Non-pigmented ciliary epithelial cell (primary cell): ENCODE measurements at regions not wholly inside any gene's neighbourhood (a gene's known extent, or its start where the extent isn't known, plus 50 kb on each side); places are given as distances from the start of the nearest gene placed in this dataset.

Experiments used
- DNase-seq: peaks from one replicate; pipeline ENCODE4 v3.0.0-alpha.2; 2010; ENCODE audit warnings: low read depth

DNA sequence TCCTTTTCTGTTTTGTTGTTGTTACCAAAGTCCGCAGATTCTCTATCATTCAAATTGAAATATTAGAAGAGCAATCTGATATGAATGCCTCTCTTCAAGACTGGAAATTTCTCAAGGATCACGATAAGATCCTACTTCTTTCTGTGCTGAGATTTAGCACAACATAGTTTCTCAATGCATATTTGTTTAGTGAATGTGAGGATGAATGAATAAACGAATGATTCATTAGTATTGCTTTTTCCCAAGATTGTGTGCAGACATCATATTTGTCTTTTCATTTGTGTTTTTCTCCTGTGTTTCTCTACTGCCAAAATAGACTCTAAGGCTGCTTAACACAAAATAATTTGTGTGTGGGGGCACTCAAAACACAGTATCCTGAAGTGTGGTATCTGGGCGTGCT is 862.7 kb upstream of the MAP3K7 start:
- no peak for DNase-seq

DNA sequence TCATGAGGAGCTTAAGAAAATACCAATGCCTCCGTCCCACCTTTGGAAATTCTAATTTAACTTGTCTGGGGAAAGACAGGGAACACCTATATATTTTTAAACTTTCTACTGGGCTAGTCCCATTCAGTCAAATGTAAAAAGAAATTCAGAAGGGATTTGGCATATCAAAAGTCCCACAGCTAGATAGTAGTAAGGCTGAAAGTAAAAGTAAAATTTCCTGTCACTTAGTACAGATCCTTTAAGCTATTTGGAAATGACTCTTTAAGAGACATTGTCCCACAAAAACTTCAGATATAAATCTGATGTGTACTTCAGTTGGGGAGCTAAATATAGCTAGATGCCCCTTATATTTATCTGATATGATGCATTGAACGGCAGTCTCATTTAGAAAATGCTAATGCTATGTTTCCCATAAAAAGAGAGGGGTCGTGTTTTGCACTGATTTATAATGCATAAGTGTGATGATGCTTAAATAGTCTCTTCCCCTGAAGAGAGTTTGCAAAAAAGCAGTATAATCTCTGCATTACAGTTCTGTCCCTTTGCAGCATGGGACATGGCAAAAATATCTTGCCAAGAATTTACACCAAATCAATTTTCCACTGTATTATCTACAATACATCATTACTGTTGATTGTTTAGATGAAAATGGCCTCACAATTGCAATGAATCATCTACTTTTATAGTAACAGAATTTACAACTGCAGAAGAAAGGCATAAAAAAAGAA is 860.8 kb upstream of the MAP3K7 start:
- no peak for DNase-seq

DNA sequence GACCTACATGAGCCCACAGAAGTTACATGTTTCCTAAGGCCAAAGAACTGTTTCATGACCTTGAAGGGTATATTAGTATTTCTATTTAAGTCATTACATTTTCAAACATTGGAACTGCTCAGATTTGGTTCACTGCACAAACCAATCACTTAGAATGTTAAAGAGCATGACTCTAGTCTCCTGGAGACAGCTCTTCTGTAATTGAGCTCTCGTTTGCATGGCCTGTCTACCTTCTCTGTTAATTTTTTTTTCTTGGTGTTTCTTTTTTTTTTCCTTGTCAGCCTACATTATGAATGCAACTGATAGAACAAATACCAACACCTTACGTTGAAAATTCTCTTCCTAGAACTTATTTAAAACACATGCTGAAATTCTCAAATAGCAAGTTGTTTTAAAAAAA is 860.2 kb upstream of the MAP3K7 start:
- no peak for DNase-seq

DNA sequence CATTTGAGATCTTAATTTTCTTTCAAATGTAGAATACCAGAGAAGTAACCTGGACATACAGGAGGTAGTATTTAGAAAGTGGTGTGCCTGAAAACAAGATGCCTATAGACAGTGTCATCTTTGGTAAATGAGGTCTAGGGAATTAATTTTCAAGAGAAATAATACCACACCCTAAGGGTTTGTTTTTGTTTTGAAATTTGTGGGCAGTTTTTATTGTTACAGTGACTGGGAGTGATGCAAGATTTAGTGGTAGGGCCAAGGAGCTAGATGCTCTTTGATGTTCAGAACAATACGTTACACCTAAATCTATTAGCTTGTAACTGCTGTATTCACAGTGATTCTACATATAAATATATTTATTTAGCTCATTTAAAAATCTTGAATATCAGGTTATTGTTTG is 856.5 kb upstream of the MAP3K7 start:
- DNase-seq, result no peak

DNA sequence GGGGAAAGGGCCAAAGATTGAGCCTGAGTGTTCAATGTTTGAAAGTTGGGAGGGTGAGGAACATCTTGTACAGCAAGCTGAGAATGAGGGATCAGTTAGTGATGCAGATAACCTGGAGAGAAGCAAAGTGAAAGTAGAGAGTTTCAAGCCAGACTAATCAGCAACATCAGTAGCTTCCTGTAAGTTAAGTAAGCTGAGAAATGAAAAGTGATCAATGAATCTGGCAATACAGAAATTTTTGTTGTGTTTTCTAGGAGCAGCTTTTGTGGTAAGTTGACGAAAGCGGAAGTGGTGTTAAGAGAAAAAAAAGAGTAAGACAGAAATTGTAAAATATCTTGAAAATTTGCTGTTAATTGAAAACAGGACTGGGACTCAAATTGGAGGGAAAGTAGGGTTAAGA is 855.5 kb upstream of the MAP3K7 start:
- no peak for DNase-seq

DNA sequence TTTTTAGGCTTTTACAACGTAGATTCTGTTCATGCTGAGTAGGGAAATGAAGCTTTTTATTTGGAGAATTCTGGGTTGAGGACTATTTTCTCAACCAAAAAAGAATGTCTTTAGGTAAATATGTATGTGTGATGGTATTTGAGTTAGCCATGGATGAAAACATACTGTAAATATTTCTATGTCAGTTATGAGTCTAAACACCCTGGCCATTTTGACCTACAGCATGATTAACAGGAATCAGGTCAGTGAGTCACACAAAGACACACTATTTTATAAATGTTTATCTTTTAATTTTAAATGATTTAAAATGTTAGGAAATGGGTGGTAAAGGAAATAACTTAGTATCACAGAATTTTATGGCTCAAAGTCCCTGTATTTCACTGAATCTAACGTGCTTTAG is 851.7 kb upstream of the MAP3K7 start:
- peak; percentile 13 for DNase-seq

DNA sequence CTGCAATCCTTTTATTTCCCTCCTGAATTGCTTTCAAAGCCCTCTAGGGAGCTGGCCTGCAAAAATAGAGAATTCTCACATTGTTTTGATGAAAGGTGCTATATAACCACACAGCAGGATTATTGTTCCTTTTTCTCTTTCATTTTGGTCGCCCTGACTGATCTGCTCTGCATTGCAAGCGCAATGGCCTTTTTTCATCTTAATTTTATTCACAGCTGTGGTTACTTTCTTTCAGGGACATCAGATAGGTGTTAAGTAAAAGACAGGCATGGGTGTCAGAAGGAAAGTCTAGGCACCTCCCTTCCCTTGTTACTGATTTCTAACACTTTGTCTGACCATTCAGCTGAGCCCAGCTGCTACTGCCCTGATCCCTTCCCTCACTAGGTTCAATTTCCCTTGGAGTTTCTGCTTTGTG is 850.5 kb upstream of the MAP3K7 start:
- DNase-seq, result no peak

DNA sequence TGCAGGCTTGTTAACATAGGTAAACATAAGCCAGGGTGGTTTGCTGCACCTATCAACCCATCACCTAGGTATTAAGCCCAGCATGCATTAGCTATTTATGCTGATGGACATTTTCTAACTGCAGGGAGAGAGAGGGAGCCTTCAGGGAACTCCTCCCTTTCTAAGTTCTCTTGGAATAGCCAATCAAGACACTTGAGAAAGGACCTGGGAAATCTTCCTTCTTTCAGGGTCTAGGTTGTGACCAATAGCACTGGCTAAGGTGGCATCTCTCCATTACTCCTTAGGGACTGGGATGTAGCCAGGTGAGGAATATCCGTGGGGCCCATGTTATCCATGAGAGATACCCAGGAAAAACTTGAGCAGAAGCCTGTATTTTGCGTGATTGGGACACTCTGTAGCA is 849.6 kb upstream of the MAP3K7 start:
- no peak for DNase-seq

DNA sequence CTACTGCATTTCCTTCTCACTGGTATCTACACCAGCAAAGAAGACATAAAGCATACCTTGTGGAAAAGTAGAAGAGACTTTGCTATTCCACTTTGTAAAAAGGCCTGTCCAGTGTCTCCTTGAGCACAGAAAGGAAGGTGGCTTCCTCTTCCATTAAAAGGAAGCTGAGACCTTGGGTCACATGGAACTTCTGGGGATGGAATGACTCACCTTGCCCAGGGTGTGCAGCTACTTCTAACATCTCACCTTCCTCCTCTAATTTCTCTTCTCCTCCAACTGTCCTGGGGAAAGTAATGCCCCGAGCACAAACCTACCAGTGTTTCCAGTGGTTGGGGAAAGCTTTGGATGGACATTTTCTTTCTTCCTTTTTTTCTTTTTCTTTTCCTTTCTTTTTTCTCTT is 848.8 kb upstream of the MAP3K7 start:
- DNase-seq, result no peak

DNA sequence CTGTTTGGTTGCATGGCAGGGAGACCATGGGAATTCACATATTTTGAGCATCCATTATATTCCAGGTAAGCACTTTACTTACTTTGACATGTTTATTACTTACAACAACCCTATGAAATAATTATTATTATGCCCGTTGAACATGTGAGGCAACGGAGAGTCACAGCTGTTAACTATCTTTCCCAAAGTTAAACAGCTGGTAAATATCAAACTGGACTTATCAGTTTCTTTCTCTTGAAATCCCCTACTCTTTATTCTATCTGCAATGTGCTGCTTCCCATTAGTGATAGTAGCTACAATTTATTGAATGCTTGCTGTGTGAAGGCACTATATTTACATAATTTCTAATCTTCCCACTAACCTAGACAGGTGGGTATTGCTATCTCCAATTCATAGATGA is 847.7 kb upstream of the MAP3K7 start:
- DNase-seq, result no peak

DNA sequence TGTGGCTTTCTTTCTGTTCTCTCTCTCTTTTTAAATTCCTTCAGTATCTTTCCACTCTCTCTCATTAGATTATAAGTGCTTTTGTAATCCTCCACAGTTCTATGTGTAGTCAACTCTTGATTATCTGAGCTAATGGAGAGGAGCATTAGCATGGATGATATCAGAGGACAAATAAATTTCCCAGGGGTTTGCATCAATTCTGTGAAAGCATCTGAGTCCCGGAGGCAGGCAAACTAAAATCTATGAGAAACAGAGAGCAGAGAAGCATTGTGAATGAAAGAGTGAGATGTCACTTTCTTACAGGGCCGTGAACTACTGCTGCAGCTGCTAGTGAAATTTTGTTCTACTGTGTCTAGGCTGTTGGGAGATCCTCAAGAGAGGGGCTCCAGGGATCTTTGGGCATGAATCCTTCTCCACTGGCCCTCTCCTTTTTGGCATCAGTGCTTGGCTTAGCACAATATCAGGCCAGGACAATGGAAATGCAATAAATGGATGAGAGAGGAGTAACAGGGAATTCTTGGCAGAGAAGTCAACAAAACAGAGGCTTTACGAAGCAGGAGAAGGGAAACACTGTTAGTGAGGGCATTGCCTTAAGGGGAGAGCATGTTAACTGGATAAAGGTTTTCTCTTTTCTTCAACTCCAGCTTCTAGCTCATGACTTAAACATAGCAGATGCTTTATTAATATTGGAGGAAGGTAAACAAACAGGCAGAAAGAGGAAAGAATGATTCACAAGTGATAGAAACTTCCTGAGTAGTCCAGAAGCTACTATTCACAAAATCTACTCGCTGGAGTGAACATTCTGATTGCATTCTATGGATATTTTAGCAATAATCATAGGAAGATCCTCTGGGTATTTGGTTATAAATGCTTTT is 847.0 kb upstream of the MAP3K7 start:
- no peak for DNase-seq

DNA sequence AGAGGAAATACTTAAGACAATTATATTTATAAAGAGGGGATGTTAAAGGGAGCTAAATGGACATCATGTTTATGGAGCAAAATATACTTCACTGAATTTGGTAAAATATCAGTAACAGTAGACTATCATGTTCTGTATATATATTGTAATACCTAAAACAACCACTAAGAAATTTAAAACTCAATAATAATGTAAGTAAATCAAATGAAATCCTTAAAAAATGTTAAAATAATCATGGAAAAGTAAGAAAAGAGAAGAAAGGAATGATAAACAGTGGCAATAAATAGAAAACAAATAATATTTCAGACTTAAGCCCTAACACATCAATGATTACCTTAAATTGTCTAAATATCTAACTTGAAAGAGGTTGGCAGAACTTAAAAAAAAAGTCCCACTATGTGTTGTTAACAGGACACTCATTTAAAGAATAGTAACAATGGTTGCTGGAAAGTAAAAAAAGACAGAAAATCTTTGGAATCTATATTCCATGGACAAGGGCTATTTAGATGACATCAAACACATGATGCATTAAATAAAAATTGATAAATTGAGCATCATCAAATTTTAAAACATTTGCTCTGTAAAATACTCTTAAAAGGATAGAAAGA is 842.2 kb upstream of the MAP3K7 start:
- no peak for DNase-seq

DNA sequence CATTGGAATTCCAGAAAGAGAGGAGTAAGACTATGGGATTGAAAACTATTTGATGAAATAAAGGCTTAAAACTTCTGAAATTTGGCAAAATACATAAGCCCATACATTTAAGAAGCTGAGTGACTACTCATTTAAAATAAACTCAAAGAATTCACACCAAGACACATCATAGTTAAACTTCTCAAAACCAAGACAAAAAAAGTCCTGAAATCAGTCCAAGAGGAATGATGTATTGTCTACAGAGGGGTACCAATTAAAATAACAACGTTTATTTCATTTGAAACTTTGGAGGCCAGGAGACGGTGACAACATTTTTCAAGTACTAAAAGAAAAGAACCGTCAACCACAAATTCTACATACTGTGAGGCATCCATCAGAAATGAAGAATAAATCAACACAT is 841.4 kb upstream of the MAP3K7 start:
- DNase-seq, result no peak

DNA sequence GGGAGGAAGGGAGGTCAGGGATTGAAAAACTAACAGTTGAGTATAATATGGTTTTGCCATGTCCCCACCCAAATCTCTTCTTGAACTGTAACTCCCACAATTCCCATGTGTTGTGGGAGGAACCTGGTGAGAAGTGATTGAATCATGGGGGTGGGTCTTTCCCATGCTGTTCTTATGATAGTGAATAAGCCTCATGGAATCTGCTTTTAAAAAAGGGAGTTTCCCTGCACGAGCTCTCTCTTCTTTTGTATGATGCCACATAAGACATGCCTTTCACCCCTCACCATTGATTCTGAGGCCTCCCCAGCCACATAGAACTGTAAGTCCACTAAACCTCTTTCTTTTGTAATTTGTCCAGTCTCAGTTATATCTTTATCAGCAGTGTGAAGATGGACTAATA is 833.4 kb upstream of the MAP3K7 start:
- DNase-seq, result no peak

DNA sequence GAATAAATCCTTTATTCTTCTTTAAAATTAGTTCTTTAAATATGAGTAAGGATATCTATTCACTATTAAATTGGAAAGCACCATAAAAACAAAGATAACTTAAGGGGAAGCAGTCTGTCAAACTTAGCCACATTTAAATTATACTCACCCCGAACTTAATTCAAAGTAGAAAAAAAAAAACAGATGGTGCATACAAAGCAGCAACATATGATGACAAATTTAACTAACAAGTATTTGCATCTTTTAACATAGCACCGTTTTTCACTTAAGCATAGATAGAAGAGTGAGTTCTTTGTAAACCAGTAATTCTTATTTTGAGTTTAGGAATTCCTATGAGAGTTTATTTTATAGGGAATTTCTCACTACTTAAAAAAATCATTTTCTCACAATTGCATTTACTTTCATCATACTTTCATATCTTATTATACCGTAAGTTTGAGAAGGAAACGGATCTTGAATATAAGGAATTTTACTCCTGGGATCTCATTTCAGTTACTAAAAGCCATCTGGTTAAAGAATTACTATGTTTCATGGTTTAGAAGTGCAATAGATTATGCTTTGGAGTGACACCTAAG is 828.2 kb upstream of the MAP3K7 start:
- no peak for DNase-seq

DNA sequence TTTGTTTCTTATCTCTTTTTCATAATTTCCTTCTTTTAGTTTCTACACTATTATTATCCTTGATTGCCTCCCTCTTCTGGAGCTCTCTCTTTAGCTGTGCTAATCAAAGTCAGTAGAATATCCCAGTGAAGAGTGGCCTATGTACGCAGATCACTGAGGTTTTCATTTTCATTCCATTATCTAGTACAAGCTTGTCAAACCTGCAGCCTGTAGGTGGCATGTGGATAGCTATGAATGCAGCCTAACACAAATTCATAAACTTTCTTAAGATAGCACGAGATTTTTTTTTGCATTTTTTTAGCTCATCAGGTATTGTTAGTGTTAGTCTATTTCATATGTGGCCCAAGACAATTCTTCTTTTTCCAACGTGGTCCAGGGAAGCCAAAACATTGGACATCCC is 825.7 kb upstream of the MAP3K7 start:
- DNase-seq, result no peak

DNA sequence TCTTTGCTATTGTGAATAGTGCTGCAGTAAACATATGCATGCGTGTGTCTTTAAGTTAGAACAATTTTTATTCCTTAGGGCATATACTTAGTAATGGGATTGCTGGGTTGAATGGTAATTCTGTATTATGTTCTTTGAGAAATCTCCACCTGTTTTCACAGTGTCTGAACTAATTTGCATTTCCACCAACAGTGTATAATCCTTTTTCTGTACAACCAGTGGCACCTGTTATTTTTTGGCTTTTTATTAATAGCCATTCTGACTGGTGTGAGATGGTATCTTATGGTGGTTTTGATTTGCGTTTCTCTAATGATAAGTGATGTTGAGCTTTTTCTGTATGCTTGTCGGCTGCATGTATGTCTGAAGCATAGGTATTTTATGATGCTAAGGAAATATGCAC is 820.8 kb upstream of the MAP3K7 start:
- no peak for DNase-seq

DNA sequence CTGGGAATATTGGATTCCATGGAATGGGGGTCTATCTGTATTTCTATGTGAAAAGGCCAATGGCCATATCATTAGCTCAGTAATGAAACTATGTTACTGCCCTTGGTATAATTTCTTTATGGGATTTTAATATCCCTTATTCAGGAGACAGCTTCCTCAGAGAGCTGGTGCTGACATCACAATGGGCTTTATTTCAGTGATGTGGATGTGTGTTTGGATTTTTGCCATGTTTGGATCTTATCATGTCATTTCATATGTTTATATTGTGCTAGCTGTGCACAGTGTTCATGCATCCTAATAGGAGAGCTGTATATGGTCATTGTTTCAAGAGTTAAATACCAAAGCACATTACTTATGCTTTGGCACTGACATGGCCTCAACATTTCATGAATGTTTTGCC is 806.1 kb upstream of the MAP3K7 start:
- DNase-seq, result no peak

DNA sequence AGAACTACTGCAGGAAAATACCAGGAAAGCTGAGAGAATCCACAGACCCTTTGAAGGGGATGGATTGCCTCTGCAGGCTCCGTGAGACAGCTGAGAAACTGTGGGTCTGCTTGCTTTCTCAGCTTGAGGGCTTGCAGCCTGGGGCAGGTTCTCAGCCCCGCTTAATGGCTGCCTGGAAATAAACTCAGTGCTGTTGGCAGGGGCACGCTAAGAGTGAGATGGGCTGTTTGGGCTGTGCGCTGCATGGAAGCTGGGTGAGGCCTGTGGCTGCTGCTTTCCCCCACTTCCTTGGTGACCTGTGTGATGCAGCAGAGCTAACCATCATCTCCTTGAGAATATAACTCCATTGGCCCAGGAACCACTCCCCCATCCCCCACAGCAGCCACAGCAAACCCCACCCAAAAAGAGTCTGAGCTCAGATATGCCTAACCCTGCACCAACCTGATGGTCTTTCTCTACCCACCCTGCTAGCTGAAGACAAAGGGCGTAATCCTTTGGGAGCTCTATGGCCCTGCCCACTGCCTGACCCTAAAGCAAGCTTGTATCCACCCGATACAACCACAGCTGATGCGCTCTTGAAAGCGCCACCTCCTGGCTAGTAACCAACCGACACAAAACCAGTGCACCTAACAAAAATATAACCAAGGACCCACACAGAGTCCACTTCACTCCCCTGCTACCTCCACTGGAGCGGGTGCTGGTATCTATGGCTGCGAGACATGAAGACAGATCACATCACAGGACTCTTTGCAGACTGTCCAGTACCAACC is 800.6 kb upstream of the MAP3K7 start:
- DNase-seq, result no peak

DNA sequence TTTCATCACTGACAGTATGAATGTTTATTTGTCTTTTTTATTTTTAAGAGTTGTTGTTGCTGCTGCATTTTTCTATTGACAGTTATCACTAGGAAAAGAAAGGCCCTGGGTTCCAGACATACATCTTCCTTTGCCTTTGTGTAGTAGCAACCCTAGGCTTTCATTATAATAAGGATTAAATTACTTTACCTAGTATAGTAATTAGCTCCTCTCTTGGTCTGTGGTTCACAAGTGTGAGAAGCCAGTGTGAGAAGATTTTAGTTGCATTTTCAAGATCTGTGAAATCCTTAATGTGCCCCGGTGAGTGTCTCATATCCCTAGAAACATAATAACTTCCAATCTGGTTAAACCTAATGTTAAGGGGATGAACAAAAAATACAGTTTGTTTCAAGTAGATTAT is 799.3 kb upstream of the MAP3K7 start:
- DNase-seq, result no peak

DNA sequence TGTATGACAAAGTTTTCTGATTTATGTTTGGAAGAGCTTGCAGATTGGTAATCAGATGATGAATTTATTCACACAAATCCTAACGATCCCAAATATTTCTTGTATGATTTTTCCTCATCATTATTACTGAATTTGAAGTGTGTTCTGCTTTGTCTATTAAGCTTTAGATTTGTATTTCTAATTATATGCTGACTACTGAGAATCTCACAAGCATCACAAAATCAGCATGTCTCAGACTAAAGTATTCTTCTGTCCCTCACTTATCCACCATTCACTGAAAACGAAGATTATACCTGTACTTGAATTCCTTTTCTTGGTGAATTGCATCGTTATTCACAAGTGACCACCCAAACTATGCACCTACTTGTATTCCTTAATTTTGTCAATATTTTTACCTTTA is 796.3 kb upstream of the MAP3K7 start:
- no peak for DNase-seq

DNA sequence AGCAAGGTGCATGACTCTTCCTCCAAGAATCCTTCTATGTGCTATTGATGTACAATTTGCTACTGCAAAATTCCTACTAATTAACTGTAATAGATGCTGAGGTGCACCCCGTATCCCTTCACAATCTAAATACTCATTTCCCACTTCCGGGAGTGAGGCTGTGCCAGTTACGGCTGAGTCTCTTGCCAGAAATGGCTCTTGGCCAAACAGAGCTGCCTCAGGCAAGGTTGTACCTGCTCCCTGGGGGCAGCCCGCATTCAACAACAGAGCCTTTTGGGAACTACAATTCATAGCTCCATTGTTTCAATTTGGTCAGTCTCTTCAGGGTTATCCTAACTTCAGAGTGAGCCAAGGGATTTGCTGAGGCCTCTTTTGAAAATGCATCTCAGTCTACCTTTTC is 789.8 kb upstream of the MAP3K7 start:
- no peak for DNase-seq
